ENCODE measurements at regions not wholly inside any gene's neighbourhood (a gene's known extent, or its start where the extent isn't known, plus 50 kb on each side); places are given as distances from the start of the nearest gene placed in this dataset.

- H3K27me3 ChIP-seq (replicated peaks; ENCODE audit: insufficient read depth, low read depth, low read length, poor library complexity): no peaks in the 10 kb centered on the region
- intact Hi-C loops (cut with micrococcal nuclease; ENCODE audit: unreplicated experiment): no loop called here
- H3K36me3 ChIP-seq (ENCODE audit: insufficient read depth, low read length, poor library complexity, severe bottlenecking): no peaks in the 10 kb centered on the region
- H3K27ac ChIP-seq (ENCODE audit: low read depth, low read length, poor library complexity, severe bottlenecking): no peak overlapping the region
- BruUV-seq (replicated peaks): no TSS peak
- CTCF ChIA-PET: no interaction called here
- no peaks in the 10 kb centered on the region for H3K4me1 ChIP-seq (ENCODE audit: insufficient read depth, low read length, poor library complexity, severe bottlenecking)
- no peak for DNase-seq (ENCODE audit: low spot score)
- H3K9me3 ChIP-seq (ENCODE audit: low read depth, low read length, poor library complexity, severe bottlenecking): no peaks in the 10 kb centered on the region
- TF ChIP-seq CTCF (conservative IDR thresholded peaks at IDR 0.05; ENCODE audit: low read depth, low read length) (no peak), EZH2 (IDR thresholded peaks at IDR 0.05; ENCODE audit: borderline replicate concordance, low read depth, low read length, poor library complexity, severe bottlenecking) (no peak)
- H3K4me3 ChIP-seq (ENCODE audit: low read depth, low read length, poor library complexity, severe bottlenecking): no peak overlapping the region
- POLR2A ChIA-PET (ENCODE audit: low non-redundant PET): no interaction called here
Observed at GRCh38 chr6:12527339-12527738, 189.2 kb upstream of the PHACTR1 start.

- ChIA-PET CTCF (no interaction called here), POLR2A (ENCODE audit: low non-redundant PET) (no interaction called here)
- no peak overlapping the region for H3K27ac ChIP-seq (ENCODE audit: low read depth, low read length, poor library complexity, severe bottlenecking)
- no peak for DNase-seq (ENCODE audit: low spot score)
- intact Hi-C loops (cut with micrococcal nuclease; ENCODE audit: unreplicated experiment): no loop called here
- no peaks in the 10 kb centered on the region for H3K9me3 ChIP-seq (ENCODE audit: low read depth, low read length, poor library complexity, severe bottlenecking)
- no peak for TF ChIP-seq EZH2 (IDR thresholded peaks at IDR 0.05; ENCODE audit: borderline replicate concordance, low read depth, low read length, poor library complexity, severe bottlenecking)
- TF ChIP-seq CTCF (conservative IDR thresholded peaks at IDR 0.05; ENCODE audit: low read depth, low read length): no peak
- no peak overlapping the region for H3K4me3 ChIP-seq (ENCODE audit: low read depth, low read length, poor library complexity, severe bottlenecking)
- H3K27me3 ChIP-seq (replicated peaks; ENCODE audit: insufficient read depth, low read depth, low read length, poor library complexity): no peaks in the 10 kb centered on the region
- BruUV-seq (replicated peaks): no TSS peak
- no peaks in the 10 kb centered on the region for H3K4me1 ChIP-seq (ENCODE audit: insufficient read depth, low read length, poor library complexity, severe bottlenecking)
- H3K36me3 ChIP-seq (ENCODE audit: insufficient read depth, low read length, poor library complexity, severe bottlenecking): no peaks in the 10 kb centered on the region
Observed at GRCh38 chr6:12528136-12528535, 188.4 kb upstream of the PHACTR1 start.

DNA sequence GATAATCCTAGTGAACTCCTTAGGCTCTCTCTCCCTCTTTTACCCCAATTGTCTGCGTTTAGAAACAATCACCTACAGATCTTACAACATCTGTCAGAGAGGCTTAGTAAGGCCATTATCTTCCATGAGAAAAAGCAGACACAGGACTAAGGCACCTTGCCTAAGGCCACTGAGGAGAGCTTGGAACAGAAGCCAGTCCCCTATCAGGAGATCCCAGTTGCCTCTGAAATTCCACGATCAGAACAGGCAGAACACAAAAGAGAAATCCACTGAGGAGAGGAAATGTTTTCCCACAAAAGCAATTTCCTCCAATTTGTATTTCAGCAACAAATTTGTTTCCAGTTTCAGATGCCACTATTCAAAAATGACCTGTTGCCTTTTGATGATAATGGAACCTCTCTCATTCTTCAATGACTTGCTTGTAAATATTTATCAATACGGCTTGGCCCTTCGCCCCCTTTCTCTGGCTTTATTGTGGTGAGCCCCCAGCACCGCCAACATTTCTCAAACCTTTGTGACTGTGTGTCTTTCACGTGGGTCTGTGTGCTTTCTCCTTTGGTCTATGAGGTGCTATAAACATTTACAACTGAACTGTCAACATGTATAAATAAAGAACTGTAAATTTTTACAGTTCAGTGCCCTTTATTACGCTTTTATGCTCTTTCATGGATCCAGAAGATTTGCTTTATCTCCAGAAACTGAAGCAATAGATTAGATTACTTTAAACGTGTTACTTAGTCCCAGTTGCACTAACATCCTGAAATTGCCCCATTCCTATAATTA lies 187.8 kb upstream of the PHACTR1 start:
- CTCF ChIA-PET: no interaction called here
- no peaks in the 10 kb centered on the region for H3K9me3 ChIP-seq (ENCODE audit: low read depth, low read length, poor library complexity, severe bottlenecking)
- H3K4me3 ChIP-seq (ENCODE audit: low read depth, low read length, poor library complexity, severe bottlenecking): no peak overlapping the region
- POLR2A ChIA-PET (ENCODE audit: low non-redundant PET): no interaction called here
- H3K27me3 ChIP-seq (replicated peaks; ENCODE audit: insufficient read depth, low read depth, low read length, poor library complexity): no peaks in the 10 kb centered on the region
- H3K27ac ChIP-seq (ENCODE audit: low read depth, low read length, poor library complexity, severe bottlenecking): no peak overlapping the region
- H3K4me1 ChIP-seq (ENCODE audit: insufficient read depth, low read length, poor library complexity, severe bottlenecking): no peaks in the 10 kb centered on the region
- no TSS peak for BruUV-seq (replicated peaks)
- no peak for TF ChIP-seq CTCF (conservative IDR thresholded peaks at IDR 0.05; ENCODE audit: low read depth, low read length)
- TF ChIP-seq EZH2 (IDR thresholded peaks at IDR 0.05; ENCODE audit: borderline replicate concordance, low read depth, low read length, poor library complexity, severe bottlenecking): no peak
- DNase-seq (ENCODE audit: low spot score): no peak
- no peaks in the 10 kb centered on the region for H3K36me3 ChIP-seq (ENCODE audit: insufficient read depth, low read length, poor library complexity, severe bottlenecking)
- intact Hi-C loops (cut with micrococcal nuclease; ENCODE audit: unreplicated experiment): no loop called here
